ENCODE measurements at regions not wholly inside any gene's neighbourhood (a gene's known extent, or its start where the extent isn't known, plus 50 kb on each side); places are given as distances from the start of the nearest gene placed in this dataset.

GRCh38 chr1:2887941-2888855 lies 86.7 kb upstream of the TTC34 start:
- DNase-seq, result no peak

DNA sequence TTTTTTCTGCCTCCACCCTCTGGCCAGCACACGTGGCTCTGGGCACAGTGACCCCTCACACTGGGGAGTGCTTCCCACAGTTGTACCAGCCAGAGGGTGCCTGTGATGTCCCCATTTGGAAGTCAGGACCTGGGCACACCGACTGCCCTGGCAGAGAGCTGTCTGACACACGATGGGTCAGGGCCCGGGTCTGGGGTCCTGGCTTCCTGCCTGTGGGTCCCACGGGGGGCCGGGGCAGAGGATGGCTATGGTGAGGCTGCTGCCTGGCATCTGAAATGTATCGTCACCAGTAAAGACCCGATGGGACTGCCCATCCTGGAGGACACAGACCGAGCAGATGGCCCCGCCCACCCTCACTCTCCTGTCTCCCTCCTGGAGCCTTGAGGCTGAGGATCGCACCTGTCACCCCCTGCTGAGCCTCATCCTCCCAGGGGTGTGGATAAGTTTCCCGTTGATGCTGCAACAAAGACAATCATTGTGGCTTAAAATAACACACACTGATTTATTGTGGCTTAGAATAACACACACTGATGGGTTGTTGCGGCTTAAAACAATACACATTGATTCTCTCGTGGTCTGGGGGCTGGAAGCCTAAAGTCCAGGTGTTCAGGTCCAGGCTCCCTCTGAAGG lies 88.8 kb upstream of the TTC34 start:
- DNase-seq, result no peak

- DNase-seq, result peak; percentile 4
Observed at GRCh38 chr1:2891923-2892448, 90.5 kb upstream of the TTC34 start.

DNA sequence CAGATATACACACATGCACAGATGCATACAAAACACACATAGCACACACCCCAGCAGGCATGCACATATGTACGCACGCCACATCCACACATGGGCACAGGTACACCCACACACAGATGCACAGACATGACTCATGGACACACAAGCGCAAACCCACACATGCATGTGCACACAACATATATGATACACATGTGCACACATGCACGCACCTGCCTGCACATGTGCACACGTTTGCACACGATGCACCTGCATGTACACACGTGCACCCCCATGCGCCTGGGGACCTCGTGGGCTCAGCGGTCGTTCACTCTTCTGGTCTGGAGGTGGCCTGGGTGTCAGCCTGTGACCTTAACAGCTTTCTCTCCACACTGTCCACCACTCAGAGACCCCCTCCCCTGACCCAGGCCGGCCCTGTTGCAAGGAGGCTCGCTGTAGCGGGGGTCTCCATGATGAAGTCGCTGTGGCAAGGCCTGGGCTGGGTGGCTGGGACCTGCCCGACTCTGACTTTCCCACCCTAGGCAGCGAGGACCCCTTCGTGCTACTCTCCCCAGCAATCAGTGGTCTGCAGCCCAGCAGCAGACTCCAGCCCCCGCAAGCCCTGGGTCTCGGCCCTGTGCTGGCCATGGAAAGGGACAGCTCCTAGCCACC lies 92.1 kb upstream of the TTC34 start:
- DNase-seq, result no peak

DNA sequence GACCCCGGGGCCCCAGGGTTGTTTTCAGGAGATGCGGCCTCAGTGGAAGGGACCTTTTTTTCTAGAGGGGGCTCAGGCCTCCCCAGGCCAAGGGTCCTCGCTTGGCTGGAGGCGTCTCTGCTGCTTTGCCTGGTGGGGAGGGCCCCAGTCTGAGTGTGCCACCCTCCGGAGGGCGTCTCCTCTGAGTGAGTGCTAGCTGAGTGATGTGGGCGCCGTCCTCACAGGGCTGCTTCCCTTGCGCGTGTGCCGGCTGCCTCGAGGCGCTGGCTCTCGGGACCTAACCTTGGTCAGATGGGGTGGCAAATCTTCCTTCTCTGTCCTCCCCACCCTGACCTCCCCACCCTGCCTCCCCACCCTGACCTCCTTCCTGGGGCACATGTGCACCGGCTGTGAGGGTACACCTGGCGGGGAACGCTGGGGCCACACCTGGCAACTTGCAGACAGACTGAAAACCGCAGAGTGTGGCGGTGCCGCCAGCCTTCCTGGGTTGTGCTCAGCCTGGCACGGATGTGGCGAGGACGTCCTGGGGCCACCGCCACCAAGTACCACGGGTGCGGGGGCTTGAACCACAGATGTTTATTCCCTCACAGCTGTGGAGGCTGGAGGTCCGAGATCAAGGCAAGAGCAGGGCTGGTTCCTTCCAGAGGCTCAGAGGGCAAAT lies 93.0 kb upstream of the TTC34 start:
- DNase-seq, result no peak

DNA sequence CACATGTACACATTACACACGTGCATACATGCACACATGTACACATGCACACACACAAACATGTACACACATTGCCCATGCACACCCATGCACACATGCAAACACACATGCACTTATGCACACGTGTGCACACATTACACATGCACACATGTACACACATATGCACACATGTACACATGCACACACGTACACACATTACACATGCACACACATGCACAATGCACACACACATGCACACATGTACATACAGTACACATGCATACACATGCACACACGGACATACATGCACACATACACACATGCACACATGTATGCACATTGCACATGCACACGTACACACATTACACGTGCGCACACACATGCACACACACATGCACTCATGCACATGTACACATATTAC lies 95.3 kb upstream of the TTC34 start:
- DNase-seq, result no peak

DNA sequence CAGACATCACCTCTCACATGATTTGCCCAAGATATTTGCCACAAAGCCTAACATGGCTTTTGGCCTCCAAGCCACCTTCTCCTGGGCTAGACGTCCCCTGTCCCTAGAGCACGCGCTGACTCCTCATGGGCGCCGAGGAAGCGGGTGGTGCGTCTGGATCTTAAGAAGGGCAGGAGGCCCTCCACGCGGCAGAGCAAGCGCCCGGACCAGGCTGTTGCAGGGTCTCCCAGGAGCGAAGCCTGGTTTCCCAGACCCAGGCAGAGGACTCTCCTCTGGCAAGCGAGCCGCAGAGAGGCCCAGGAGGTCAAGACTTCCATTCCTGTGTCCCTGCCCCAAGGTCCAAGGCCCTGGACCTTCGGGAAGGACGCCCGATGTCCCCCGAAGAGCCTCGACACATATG lies 101.7 kb upstream of the TTC34 start:
- DNase-seq, result no peak

GRCh38 chr1:2904191-2904590 lies 102.7 kb upstream of the TTC34 start:
- no peak for DNase-seq

GRCh38 chr1:2905356-2905755 lies 103.9 kb upstream of the TTC34 start:
- DNase-seq, result no peak

DNA sequence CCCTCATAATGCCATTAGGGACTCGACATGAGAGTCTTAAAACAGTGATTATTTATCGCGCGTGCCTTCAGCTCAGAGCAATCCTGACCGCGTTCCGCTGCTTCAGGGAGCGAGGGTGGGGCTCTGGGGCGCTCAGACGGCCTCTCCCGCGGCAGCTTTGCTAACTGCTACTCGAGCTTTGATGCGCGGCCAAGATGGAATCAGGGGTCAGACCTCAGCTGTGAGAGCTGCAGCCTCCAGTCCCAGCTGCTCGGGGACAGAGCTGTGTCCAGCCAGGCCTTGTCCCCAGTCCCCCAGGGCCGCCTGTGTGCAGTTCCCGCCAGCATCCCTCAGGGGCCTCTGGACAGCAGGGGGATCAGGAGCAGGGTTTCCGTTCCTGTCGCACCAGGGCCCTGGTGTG lies 104.6 kb upstream of the TTC34 start:
- no peak for DNase-seq

DNA sequence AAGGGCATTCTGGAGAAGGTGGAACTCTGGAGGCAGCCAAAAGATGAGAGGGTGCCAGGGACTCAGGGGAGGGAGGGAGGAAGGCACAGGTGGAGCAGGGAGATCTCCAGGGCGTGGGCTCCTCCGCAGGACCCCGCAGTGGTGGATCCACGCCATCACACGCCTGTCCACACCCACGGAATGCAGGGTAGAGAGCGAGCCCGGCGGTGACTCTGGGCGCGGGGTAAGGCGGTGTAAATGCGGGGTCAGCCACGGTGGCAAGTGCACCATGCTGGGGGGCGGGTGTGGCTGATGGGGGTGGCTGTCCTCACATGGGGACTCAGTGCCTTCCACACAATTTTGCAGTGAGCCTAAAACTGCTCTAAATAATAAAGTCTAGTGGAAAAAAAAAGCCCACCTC lies 105.1 kb upstream of the TTC34 start:
- DNase-seq, result no peak

DNA sequence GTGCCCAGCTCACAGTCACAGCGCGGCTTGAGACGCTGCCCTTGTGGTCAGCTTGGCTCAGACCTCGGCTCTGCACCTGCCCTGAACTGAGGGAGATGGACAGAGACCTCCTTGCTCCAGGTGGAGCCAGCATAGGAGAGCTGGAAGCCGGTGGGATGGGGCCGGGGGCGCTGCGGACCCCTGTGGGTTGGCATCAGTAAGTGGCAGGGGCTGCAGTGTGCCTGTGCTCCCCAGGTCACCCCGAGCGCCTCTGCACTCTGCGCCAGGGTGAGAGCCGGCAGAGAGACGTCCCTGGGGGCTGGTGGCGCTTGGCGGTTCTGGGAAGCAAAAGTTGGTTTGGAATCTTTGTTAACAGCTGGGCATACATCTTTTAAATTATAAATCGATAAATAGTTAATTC lies 105.6 kb upstream of the TTC34 start:
- no peak for DNase-seq

GRCh38 chr1:2908081-2908480 lies 106.6 kb upstream of the TTC34 start:
- no peak for DNase-seq

GRCh38 chr1:2908561-2908960 lies 107.1 kb upstream of the TTC34 start:
- DNase-seq, result no peak

DNA sequence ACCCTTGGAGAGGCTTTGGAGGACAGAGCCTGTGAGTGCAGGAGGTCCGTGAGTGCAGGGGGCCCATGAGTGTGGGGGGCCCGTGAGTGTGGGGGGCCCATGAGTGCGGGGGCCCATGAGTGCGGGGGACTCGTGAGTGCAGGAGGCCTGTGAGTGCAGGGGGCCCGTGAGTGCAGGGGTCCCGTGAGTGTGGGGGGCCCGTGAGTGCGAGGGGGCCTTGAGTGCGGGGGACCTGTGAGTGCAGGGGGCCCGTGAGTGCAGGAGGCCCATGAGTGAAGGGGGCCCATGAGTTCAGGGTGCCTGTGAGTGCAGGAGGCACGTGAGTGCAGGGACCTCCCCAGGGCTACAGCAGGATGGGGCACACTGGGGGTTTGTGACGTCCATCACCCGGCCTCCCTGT lies 108.3 kb upstream of the TTC34 start:
- no peak for DNase-seq

DNA sequence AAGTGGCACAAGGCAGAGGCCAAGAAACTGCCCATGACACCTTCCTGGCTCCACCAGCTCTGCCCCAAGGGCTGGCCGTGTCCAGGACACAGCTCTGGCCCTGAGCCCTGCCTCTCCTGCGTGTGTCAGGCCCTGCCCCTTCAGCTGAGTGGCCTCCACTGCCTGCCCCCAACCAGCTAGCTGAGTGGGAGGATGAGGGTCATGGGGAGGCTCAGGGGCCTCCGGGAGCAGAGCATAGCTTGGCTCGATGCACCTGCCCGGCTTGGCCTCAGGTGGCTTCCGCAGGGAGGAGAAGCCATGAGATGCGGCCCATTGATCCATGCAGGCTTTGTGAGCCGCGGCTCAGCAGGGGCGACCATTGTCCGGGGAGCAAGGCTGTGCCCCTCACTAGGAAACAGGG lies 108.7 kb upstream of the TTC34 start:
- no peak for DNase-seq

GRCh38 chr1:2911421-2912178 lies 109.7 kb upstream of the ACTRT2 start:
- DNase-seq, result no peak

- DNase-seq, result no peak
Observed at GRCh38 chr1:2912424-2913061, 108.7 kb upstream of the ACTRT2 start.

- no peak for DNase-seq
Observed at GRCh38 chr1:2913091-2913490, 108.2 kb upstream of the ACTRT2 start.

GRCh38 chr1:2914702-2915101 lies 106.6 kb upstream of the ACTRT2 start:
- no peak for DNase-seq

DNA sequence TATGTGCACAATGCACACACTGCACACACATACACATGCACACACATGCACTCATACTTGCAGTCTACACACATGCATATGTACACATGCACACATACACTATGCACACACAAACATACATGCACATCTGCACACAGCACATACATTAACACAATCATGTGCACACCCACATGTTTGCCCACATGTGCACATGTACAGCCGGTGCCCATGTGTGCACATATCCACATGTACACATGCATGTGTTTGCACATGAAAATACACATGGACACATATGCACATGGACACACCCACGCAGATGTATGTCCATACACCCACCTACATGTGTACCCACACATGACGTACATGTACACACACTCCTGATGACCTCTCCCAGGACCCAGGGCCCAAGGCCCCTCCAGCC lies 105.1 kb upstream of the ACTRT2 start:
- DNase-seq, result no peak

Measured in skin of body (tissue), 1 donor.